K562 (cell line): ENCODE measurements at regions not wholly inside any gene's neighbourhood (a gene's known extent, or its start where the extent isn't known, plus 50 kb on each side); places are given as distances from the start of the nearest gene placed in this dataset.

ENCODE experiments used
- ATAC-seq: fragments of 200-7000 bp; cut with Tn5 transposase; 3 replicates; pipeline ENCODE4 v1.9.1; 2020; ENCODE audit warnings: moderate library complexity
- BruUV-seq: library from RNA; stranded (reverse); fragments of 400-500 nt; replicated peaks from 2 replicates; lab custom pipeline; 2021; lab: Mats Ljungman, UMichigan
- CTCF ChIA-PET: fragments of 300-600 bp; formaldehyde crosslinking; extraction: SDS; loops from one replicate; lab custom pipeline; 2021; ENCODE audit warnings: low intra/inter-chr PET ratio; lab: Yijun Ruan, JAX
- POLR2A ChIA-PET: fragments of 300-600, 350-650 bp; sonication (Branson Sonifier 250); formaldehyde crosslinking; extraction: SDS; loops from one replicate; lab custom pipeline; 2021; ENCODE audit warnings: antibody characterized with exemption, inconsistent platforms; lab: Yijun Ruan, JAX
- DNase-seq, 4 experiments: peaks; one replicate each; pipeline versions ENCODE4 v3.0.0 to v3.0.0-alpha.2; 2011 to 2018; ENCODE audit warnings: low spot score in 3 of 4, mixed read lengths in 3 of 4; ENCODE audit errors: extremely low read depth in 1 of 4
- FAIRE-seq: peaks from 2 replicates; lab custom pipeline; 2011; peaks lifted over from hg19 to GRCh38; lab: Jason Lieb, UNC
- H2AFZ ChIP-seq: 2 replicates; pipeline ENCODE4 v1.6.0; 2011; ENCODE audit warnings: low read depth, low read length, control low read depth, inconsistent platforms
- H3K27ac ChIP-seq: fragments of 200-600 bp; 3 replicates; pipeline ENCODE4 v1.8.0; 2011; ENCODE audit warnings: low read depth, mild to moderate bottlenecking, control low read depth, inconsistent platforms, low read length, moderate library complexity, mixed read lengths; ENCODE audit errors: extremely low read depth
- H3K27me3 ChIP-seq, 2 experiments: fragments of 300-600 bp in 1 of 2; 2 replicates in 1 of 2; 3 replicates in 1 of 2; pipeline versions ENCODE4 v1.6.0 to v1.8.0; 2011; ENCODE audit warnings: inconsistent platforms in 2 of 2, low read length in 2 of 2, mild to moderate bottlenecking in 1 of 2, mixed read lengths in 1 of 2, moderate library complexity in 1 of 2; ENCODE audit not compliant: control insufficient read depth in 2 of 2, insufficient read depth in 2 of 2
- H3K36me3 ChIP-seq: fragments of 300-600 bp; 3 replicates; pipeline ENCODE4 v1.8.0; 2011; ENCODE audit warnings: mild to moderate bottlenecking, low read length, inconsistent platforms; ENCODE audit not compliant: control insufficient read depth, insufficient read depth
- H3K4me1 ChIP-seq, 2 experiments: fragments of 200-600 bp in 1 of 2; replicated peaks in 1 of 2; 2 replicates in 1 of 2; 3 replicates in 1 of 2; pipeline versions ENCODE4 v1.5.1 to v1.8.0; 2011; ENCODE audit warnings: inconsistent platforms in 2 of 2, low read length in 2 of 2, mild to moderate bottlenecking in 1 of 2, mixed read lengths in 1 of 2, moderate library complexity in 1 of 2; ENCODE audit not compliant: control insufficient read depth in 2 of 2, insufficient read depth in 2 of 2
- H3K4me2 ChIP-seq: 2 replicates; pipeline ENCODE4 v1.6.1; 2011; ENCODE audit warnings: low read length, control low read depth, inconsistent platforms, mixed read lengths; ENCODE audit not compliant: insufficient read depth
- H3K4me3 ChIP-seq: fragments of 200-600 bp; sonication (generic), shearing (Covaris generic); 2 replicates; pipeline ENCODE4 v1.5.1; 2016; ENCODE audit warnings: control low read depth, inconsistent platforms
- H3K79me2 ChIP-seq: fragments of 200-600 bp; 3 replicates; pipeline ENCODE4 v1.8.0; 2011; ENCODE audit warnings: low read length, inconsistent platforms; ENCODE audit not compliant: control insufficient read depth, insufficient read depth
- H3K9ac ChIP-seq, 2 experiments: 2 replicates each; pipeline versions ENCODE4 v1.6.0 to v1.6.1; 2011; ENCODE audit warnings: low read depth in 2 of 2, low read length in 2 of 2, control low read depth in 1 of 2, inconsistent platforms in 1 of 2, mild to moderate bottlenecking in 1 of 2, mixed read lengths in 1 of 2; ENCODE audit not compliant: insufficient read depth in 1 of 2
- H3K9me1 ChIP-seq: one replicate; pipeline ENCODE4 v1.6.0; 2011; ENCODE audit warnings: inconsistent platforms, mild to moderate bottlenecking, low read length, moderate library complexity; ENCODE audit not compliant: control insufficient read depth, insufficient read depth
- H3K9me3 ChIP-seq: replicated peaks from 2 replicates; pipeline ENCODE4 v1.5.1; 2011; ENCODE audit warnings: low read depth, low read length, inconsistent platforms; ENCODE audit not compliant: control insufficient read depth, insufficient read depth
- H4K20me1 ChIP-seq: replicated peaks from 2 replicates; pipeline ENCODE4 v1.6.1; 2011; ENCODE audit warnings: low read length, inconsistent platforms, mixed read lengths; ENCODE audit not compliant: control insufficient read depth, insufficient read depth
- CTCF ChIP-seq, 3 experiments: IDR thresholded peaks in 2 of 3; conservative IDR thresholded peaks in 1 of 3; 2 replicates each; pipeline ENCODE4 v1.5.1; 2011 to 2012; ENCODE audit warnings: low read length in 3 of 3, mild to moderate bottlenecking in 3 of 3, control low read depth in 2 of 3, improper control_type of control experiment in 1 of 3, inconsistent platforms in 1 of 3, low read depth in 1 of 3, mixed read lengths in 1 of 3, moderate library complexity in 1 of 3; ENCODE audit not compliant: insufficient read depth in 2 of 3
- E4F1 ChIP-seq: fragments of 250-450 bp; sonication (Bioruptor Pico); IDR thresholded peaks from 2 replicates; pipeline ENCODE4 v1.5.0; 2021; ENCODE audit warnings: mild to moderate bottlenecking, borderline replicate concordance
- KAT2B ChIP-seq: IDR thresholded peaks from one replicate; pipeline ENCODE4 v1.6.1; 2012; ENCODE audit warnings: low read depth, mild to moderate bottlenecking, control low read depth, inconsistent platforms, low read length, moderate library complexity
- RAD21 ChIP-seq, 2 experiments: fragments of 250-450 bp in 1 of 2; fragments of 450-650 bp in 1 of 2; sonication (Bioruptor Pico) in 1 of 2; formaldehyde crosslinking in 1 of 2; IDR thresholded peaks in 1 of 2; conservative IDR thresholded peaks in 1 of 2; 2 replicates each; pipeline versions ENCODE4 v1.4.0 to v1.8.0; 2020 to 2022; ENCODE audit warnings: mild to moderate bottlenecking in 2 of 2, moderate library complexity in 1 of 2
- REST ChIP-seq, 2 experiments: fragments of 450-650 bp; formaldehyde crosslinking in 1 of 2; IDR thresholded peaks; 2 replicates each; pipeline versions ENCODE4 v1.4.0 to v1.6.1; 2014 to 2020; ENCODE audit warnings: mild to moderate bottlenecking in 2 of 2, borderline replicate concordance in 1 of 2, low read depth in 1 of 2
- WGBS: fragments of 100-300 bp; shearing (Covaris generic); methylation state at CpG from one replicate; pipeline ENCODE4 v1.1.6; 2016; ENCODE audit warnings: low coverage, mixed read lengths; ENCODE audit not compliant: insufficient coverage; ENCODE audit errors: missing lambda C conversion rate; 5-methylcytosine and 5-hydroxymethylcytosine counted together
- in situ Hi-C: fragments of 300-500 bp; cut with MboI; formaldehyde crosslinking; loops from 4 replicates; pipeline ENCODE4 v1.15.0; 2018; ENCODE audit warnings: inconsistent platforms, mixed read lengths
- intact Hi-C: fragments of 100-400 bp; cut with micrococcal nuclease; formaldehyde crosslinking; loops from 2 replicates; pipeline ENCODE4 v1.14.2; 2022

GRCh38 chr14:97056086-97056485 is 258.9 kb downstream of the VRK1 start:
- in situ Hi-C loops (no loop called here), intact Hi-C loops (no loop called here)
- H4K20me1 ChIP-seq = no peaks in the 10 kb centered on the region
- no peak overlapping the region for H2AFZ ChIP-seq
- no peaks in the 10 kb centered on the region for H3K9me1 ChIP-seq
- no peaks in the 10 kb centered on the region for H3K9me3 ChIP-seq
- ATAC-seq (no peak), DNase-seq (no peak), FAIRE-seq (no peak)
- H3K27me3 ChIP-seq = peaks cover 6 to 47% of the 10 kb centered on the region in 2 experiments; a peak in 4 of 5 replicates
- no peaks in the 10 kb centered on the region for H3K79me2 ChIP-seq
- H3K27ac ChIP-seq = no peak overlapping the region
- H3K9ac ChIP-seq = no peak overlapping the region
- no TSS peak for BruUV-seq
- ChIA-PET CTCF (interaction anchor here (0.6 kb wide), 1 partner anchor 984 kb away, joined by 4 read pairs; no protein-coding TSS in a partner anchor), POLR2A (interaction anchor here (0.8 kb wide), 1 partner anchor 56 kb away, joined by 3 read pairs; no protein-coding TSS in a partner anchor)
- H3K4me3 ChIP-seq = no peak overlapping the region
- H3K4me2 ChIP-seq = no peak overlapping the region
- H3K36me3 ChIP-seq = no peaks in the 10 kb centered on the region
- H3K4me1 ChIP-seq = no peaks in the 10 kb centered on the region
- WGBS = 3% methylated on average over 6 of the region's 6 CpGs
- TF ChIP-seq CTCF (IDR thresholded peaks at IDR 0.05 in 2 of 3, conservative IDR thresholded peaks at IDR 0.05 in 1 of 3; ENCODE audit: insufficient read depth in 2 of 3, low read depth in 1 of 3, low read length in 3 of 3) (peak; percentile 7 to 26 (median 12); a peak in 2 of 6 replicates), RAD21 (CRISPR knock-in tag; conservative IDR thresholded peaks at IDR 0.05 in 1 of 2, IDR thresholded peaks at IDR 0.05 in 1 of 2) (0 out of 4 replicates have a peak, but pooled peaks of 1 of the 2 experiments have one; percentile 28), E4F1 (CRISPR knock-in tag) (no peak), REST (IDR thresholded peaks at IDR 0.05; ENCODE audit: borderline replicate concordance) (peak; percentile 18; the same call in 1 of the 2 replicates), REST (CRISPR knock-in tag; IDR thresholded peaks at IDR 0.05; ENCODE audit: low read depth) (no peak), KAT2B (no peak)
